KOPT-K1 (cell line): ENCODE measurements at regions not wholly inside any gene's neighbourhood (a gene's known extent, or its start where the extent isn't known, plus 50 kb on each side); places are given as distances from the start of the nearest gene placed in this dataset.

ENCODE experiments used
- H3K27ac ChIP-seq: fragments of 200-600 bp; sonication (generic); 2 replicates; pipeline ENCODE4 v1.5.1; 2016; ENCODE audit warnings: antibody characterized with exemption, mild to moderate bottlenecking, low read depth, low read length; ENCODE audit not compliant: poor library complexity, severe bottlenecking
- H3K36me3 ChIP-seq: fragments of 200-600 bp; sonication (generic); 2 replicates; pipeline ENCODE4 v1.5.1; 2017; ENCODE audit warnings: antibody characterized with exemption, mild to moderate bottlenecking, low read length, moderate library complexity; ENCODE audit not compliant: insufficient read depth
- H3K9me3 ChIP-seq: fragments of 200-600 bp; sonication (generic); 2 replicates; pipeline ENCODE4 v1.5.1; 2017; ENCODE audit warnings: antibody characterized with exemption, low read length, mild to moderate bottlenecking; ENCODE audit not compliant: insufficient read depth, poor library complexity, severe bottlenecking

DNA sequence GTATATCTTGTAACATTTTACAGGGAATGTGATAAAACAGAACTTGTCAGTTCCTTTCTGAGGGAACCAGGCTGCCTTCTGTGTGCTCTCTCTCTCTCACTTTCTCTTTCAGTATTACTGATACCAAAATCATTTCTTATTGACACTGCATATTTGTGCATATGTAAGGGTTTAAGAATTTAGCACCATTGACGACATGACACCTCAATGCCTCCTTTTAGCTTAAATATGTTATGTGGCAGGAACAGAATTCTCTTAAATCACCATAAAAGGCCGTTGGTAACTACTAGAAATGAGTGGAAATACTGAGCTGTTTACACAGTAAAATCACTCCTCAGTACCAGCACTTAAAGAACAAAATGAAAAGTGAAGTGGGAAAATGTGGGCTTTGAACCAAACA lies 457.7 kb upstream of the SYT1 start:
- Histone ChIP-seq H3K27ac (no peak overlapping the region), H3K9me3 (no peaks in the 10 kb centered on the region), H3K36me3 (no peaks in the 10 kb centered on the region)

DNA sequence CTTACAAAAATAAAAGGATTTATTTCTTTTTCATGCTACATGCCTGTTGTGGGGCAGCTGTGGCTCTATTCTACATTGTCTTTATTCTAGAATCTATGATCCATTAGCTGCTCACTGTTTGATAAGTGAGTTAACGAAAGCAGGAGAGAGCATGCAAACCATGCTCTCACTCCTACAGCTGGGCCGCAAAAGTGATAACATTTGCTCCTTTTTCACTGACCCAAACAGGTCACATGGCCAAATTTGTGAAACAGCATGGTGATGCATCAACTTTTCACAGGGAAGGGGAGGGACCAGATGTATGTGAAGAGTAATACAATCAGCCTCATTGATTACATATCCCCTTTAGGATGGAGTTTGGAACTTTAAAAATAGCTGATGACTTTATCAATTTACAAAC lies 456.9 kb upstream of the SYT1 start:
- Histone ChIP-seq H3K36me3 (no peaks in the 10 kb centered on the region), H3K9me3 (no peaks in the 10 kb centered on the region), H3K27ac (no peak overlapping the region)

DNA sequence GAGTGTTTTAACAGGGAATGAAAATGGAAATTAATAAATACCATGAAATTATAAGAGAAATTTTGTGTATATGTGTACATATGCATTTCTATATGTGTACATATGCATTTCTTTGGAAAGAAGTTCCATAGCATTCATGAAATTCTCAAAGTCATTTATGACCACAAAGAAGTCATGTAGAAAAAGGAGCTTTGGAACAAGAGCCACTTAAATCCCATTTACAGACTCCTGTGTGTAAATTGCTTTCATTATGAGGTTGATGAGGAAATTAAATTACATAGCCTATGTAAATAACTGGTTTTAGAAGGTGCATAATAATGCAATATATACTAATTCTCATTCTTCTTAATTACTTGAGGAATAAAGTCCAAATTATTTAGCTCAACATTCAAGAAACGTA lies 450.5 kb upstream of the SYT1 start:
- no peaks in the 10 kb centered on the region for H3K9me3 ChIP-seq
- H3K27ac ChIP-seq: no peak overlapping the region
- no peaks in the 10 kb centered on the region for H3K36me3 ChIP-seq

DNA sequence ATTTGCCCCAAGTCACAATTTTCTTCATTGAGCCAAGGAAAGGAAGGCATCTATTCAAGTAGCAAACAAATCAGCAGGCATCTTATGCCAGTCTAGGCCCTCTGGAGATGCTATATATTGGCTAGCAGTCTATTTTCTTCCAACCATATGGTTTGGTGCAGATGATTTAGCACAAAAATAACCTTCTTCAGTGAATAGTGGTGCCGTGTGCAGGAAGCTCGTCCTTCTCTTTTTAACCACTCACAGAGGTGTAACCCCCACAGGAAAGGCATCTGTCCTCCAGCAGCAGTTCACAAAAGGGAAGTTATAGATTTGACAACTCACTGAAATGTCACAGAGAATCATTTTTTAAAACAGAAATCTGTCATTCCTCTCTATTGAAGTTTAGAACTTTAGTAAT lies 445.7 kb upstream of the SYT1 start:
- Histone ChIP-seq H3K36me3 (no peaks in the 10 kb centered on the region), H3K27ac (no peak overlapping the region), H3K9me3 (no peaks in the 10 kb centered on the region)

DNA sequence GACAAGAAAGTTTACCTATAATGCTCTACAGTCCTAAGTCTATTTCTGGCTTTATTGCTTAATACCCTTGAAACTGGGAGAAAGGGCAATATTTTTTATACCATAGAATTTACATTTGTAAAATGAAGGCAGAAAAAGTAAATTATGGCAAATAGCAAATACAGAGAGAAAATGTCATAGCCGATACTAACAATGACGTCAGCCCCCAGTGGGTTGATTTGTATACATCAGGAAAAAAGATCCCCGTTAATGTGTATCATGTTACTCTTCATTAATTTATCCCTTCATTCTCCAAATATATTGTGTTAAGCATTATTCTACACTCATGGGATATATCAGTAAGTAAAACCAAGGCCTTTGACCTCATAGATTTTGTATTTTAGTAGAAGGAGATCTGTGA lies 445.1 kb upstream of the SYT1 start:
- H3K27ac ChIP-seq: no peak overlapping the region

DNA sequence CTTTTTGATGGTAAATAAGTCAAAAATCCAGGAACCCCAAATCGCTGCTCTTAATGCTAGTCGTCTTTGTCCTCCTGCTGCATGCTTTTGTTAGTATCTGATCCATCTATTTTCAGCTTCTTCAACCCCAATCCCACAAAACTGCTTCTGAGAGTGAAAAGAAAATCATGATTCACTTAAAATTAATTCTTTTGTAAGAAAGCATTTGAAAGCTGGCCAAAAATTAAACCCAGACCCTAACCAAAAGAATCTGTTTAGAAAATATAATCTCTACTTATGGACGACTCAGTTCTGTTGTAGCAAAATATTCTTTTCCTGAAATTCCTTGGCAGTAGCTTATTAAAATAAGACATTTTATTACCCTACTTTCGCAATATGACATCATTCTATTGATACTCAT lies 443.6 kb upstream of the SYT1 start:
- no peaks in the 10 kb centered on the region for H3K36me3 ChIP-seq
- H3K9me3 ChIP-seq: no peaks in the 10 kb centered on the region
- no peak overlapping the region for H3K27ac ChIP-seq

More for the DNA sequence above, 445.1 kb upstream of the SYT1 start:
- H3K36me3 ChIP-seq: no peaks in the 10 kb centered on the region
- no peaks in the 10 kb centered on the region for H3K9me3 ChIP-seq

DNA sequence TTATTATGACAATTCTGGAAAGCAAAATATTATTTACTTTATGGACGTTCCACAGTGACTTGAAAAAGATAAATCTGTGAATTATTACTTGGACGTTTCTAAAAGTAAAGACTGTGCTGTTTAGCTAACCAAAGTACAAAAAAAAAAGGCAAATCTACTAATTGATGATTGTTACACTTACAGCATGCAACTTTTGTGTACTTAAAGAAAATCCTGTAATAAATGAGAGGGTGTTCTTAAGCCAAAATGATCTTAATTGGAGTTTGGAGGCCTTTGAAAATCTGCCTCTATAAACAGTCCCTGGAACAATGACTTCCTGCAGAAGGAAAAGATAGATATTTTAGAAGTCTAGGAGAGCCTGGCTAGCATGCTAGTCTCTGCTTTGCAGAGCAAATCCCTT lies 434.0 kb upstream of the SYT1 start:
- Histone ChIP-seq H3K9me3 (no peaks in the 10 kb centered on the region), H3K36me3 (no peaks in the 10 kb centered on the region), H3K27ac (no peak overlapping the region)

DNA sequence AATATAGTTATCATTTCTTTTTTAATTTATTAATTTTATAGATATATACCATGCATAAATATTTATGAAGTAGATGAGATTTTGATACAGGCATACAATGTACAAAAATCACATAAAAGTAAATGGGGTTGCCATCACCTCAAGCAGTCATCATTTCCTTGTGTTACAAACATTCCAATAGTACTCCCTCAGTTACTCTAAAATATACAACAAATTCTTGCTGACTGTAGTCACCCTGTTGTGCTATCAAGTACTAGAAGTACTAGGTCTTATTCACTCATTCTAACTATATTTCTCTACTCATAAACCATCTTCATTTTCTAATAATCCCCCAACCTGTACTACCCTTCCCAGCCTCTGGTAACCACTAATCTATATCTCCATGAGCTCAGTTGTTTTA lies 432.6 kb upstream of the SYT1 start:
- no peaks in the 10 kb centered on the region for H3K36me3 ChIP-seq
- H3K27ac ChIP-seq: no peak overlapping the region
- H3K9me3 ChIP-seq: no peaks in the 10 kb centered on the region

DNA sequence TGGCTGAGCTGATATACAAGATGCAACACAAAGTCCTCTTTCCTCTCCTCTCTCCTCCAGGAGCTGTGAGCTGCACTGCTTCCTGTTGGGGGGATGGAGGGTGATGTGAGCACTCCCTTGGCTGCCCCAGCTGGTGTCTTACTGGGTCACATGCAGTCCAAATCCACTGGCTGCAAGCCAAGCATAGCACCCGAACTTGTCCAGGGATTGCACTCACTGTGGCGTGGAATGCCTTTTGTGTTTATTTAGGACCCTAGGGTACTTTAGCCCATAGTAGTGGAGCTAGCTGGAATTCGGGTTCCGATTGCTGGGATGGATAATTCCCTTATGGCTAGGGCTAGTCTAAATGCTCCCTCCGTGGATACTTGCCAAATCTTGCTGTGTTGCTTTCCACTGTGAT lies 424.9 kb upstream of the SYT1 start:
- H3K27ac ChIP-seq: no peak overlapping the region
- peaks cover 10% of the 10 kb centered on the region for H3K9me3 ChIP-seq
- H3K36me3 ChIP-seq: no peaks in the 10 kb centered on the region

DNA sequence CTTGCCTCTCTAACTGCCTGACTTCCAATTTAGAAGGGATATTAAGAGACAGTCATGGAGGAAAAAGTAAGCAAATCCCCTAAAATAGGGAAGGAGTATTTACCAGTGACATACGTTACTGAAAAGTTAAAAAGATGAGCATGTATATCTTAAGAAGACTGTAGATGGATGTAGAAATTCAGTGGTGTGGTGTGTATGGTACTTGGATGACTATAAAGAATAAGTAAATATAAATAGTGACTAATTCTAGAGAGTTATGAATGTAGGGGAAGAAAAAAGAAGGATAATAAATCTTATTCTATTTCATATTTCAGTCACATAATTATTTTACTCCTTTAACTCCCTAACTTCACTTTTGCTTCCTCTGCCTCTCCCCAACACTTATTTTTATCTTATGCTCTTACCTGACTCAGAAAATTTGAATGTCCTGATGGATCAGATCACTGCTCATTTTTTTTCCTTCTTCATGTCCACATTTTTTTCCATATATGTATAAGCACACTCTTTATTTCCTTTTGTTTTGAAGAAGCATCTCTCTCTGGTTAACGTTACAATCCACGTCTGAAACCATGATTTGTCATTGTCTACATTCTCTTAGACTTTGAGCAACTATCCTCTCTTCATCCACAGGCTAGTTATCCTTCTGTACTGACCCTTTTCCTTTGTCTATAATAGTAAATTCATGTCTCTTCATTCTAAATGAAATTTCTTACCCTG lies 422.7 kb upstream of the SYT1 start:
- H3K36me3 ChIP-seq: no peaks in the 10 kb centered on the region
- H3K27ac ChIP-seq: no peak overlapping the region
- H3K9me3 ChIP-seq: peaks cover 10% of the 10 kb centered on the region

DNA sequence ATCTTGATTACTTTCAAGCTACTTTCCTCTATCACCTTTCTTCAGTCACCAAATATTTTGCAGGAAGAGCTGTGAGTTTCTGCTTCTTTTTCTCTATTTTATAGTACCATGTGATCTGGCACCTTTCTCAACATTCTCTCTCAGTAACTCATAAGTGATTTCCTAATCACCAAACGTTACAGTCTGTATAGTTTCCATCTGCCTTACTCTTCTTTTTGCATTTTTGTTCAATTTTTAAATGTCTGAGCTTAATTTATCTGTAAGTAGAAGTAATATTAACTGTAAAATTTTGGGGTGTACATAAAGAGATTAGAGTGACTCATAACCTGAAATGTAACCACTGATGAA lies 422.1 kb upstream of the SYT1 start:
- Histone ChIP-seq H3K9me3 (peaks cover 10% of the 10 kb centered on the region), H3K27ac (no peak overlapping the region), H3K36me3 (no peaks in the 10 kb centered on the region)

DNA sequence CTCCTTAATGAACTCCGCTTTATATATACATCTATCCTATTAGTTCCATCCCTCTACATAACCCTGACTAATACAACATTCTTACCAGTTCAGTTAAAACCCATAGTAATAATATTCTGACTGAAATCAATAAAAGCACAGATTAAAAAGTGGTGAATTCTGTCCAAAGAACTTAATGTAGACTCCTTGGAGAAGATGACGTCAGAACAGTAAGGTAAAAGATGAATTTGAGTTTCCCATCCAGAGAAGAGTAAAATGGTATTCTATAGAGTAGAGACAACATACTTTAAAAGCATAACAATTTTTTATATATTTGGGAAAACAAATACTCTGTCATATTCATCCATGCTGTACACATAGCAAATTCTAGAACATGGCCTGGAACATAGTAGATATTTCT lies 418.0 kb upstream of the SYT1 start:
- Histone ChIP-seq H3K27ac (no peak overlapping the region), H3K36me3 (no peaks in the 10 kb centered on the region), H3K9me3 (no peaks in the 10 kb centered on the region)

DNA sequence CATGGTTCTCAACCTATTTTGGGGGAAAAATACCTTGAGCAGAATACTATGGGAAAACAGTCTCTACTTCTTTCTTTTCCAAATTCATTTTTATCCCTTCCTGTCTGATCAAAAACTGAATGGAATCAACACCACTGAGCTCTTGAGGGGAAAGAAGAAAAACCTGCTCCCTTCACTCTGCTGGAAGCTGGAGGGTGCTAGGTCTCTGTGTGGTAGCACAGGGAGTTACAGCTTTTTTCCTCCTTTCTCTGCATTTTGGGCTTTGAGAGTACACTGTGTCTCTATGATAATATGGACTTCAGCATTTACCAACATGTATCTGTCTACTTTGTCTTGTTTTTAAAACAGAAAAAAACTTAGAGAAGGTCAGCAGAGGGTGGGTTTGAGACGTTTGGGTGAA lies 417.2 kb upstream of the SYT1 start:
- H3K27ac ChIP-seq: no peak overlapping the region
- H3K36me3 ChIP-seq: no peaks in the 10 kb centered on the region
- no peaks in the 10 kb centered on the region for H3K9me3 ChIP-seq

DNA sequence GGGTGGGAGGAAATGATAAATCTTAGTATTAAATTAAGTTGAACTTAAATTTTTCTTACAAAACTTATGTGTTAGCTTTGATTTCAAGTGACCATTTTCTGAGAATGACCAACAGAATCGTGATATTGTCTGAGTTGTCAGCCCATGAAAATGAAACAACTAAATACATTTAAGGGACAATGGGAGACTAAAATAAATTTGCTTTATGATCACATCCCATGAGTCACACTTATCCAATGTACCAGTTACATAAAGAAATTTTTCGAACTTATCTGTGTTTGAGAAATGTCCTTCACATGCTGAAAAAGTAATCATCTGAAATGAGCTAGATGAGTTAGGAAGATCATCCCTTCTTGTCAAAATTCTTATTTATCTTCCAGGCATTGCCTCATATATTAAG lies 415.9 kb upstream of the SYT1 start:
- Histone ChIP-seq H3K27ac (no peak overlapping the region), H3K36me3 (no peaks in the 10 kb centered on the region), H3K9me3 (no peaks in the 10 kb centered on the region)

DNA sequence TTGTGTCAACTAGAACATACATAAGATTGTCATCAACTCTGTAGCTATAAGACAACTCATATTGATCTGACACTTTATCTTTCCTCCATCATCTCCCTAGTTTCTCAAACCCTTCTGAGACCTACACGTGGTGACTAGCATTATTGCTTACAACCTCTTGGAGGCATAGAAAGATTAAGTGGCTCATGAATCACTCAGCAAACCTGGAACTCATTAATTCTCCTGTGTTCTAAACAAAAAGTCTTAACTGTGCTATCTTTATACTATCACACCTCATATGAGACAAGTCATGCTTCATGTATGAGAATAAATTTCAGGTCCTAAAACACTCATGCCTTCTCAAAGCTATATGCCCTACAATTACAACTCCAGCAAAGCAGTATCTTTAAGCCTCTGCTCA lies 408.6 kb upstream of the SYT1 start:
- H3K9me3 ChIP-seq: no peaks in the 10 kb centered on the region
- no peaks in the 10 kb centered on the region for H3K36me3 ChIP-seq
- H3K27ac ChIP-seq: no peak overlapping the region

DNA sequence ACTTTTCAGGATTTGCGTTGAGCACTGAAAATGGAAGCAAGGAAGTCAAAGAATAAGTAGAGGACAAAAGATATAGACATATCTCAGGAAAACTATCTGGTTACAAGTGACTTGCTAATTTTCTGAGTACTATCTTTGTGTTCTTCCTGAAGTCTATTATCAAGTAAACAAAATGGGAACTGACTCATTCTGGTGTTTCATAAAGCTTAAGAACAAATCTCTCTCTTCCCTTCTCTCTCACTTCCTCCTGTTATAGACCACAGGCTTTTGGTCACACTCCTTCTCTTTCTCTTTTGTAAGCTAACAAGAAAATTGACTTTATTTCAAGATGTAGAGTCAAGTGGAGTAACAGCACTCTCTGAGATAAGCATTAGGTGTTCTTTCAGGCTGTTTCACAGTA lies 406.6 kb upstream of the SYT1 start:
- H3K9me3 ChIP-seq: no peaks in the 10 kb centered on the region
- H3K27ac ChIP-seq: no peak overlapping the region
- H3K36me3 ChIP-seq: no peaks in the 10 kb centered on the region
